SK-N-SH treated with all-trans-retinoic acid at 6 μM for 48 hours (cell line): ENCODE measurements at regions not wholly inside any gene's neighbourhood (a gene's known extent, or its start where the extent isn't known, plus 50 kb on each side); places are given as distances from the start of the nearest gene placed in this dataset.

ENCODE experiments used
- ATAC-seq: fragments of 200-7000 bp; cut with Tn5 transposase; 3 replicates; pipeline ENCODE4 v1.9.1; 2020; ENCODE audit warnings: mild to moderate bottlenecking, moderate library complexity
- BACH2 ChIP-seq: fragments of 250-450 bp; sonication (Bioruptor Pico); IDR thresholded peaks from 2 replicates; pipeline ENCODE4 v1.9.0; 2021; ENCODE audit warnings: mild to moderate bottlenecking, borderline replicate concordance
- CSDC2 ChIP-seq: fragments of 250-450 bp; sonication (Bioruptor Pico); IDR thresholded peaks from 2 replicates; pipeline ENCODE4 v1.5.0; 2020; ENCODE audit warnings: mild to moderate bottlenecking, moderate library complexity
- GLIS3 ChIP-seq: fragments of 250-450 bp; sonication (Bioruptor Pico); IDR thresholded peaks from 2 replicates; pipeline ENCODE4 v1.5.0; 2020; ENCODE audit warnings: mild to moderate bottlenecking, moderate library complexity
- ISL1 ChIP-seq: fragments of 250-450 bp; sonication (Bioruptor Pico); IDR thresholded peaks from 2 replicates; pipeline ENCODE4 v2.1.2; 2022; ENCODE audit warnings: mild to moderate bottlenecking, moderate library complexity
- OSR1 ChIP-seq: fragments of 250-450 bp; sonication (Bioruptor Pico); IDR thresholded peaks from 2 replicates; pipeline ENCODE4 v1.8.0; 2022; ENCODE audit warnings: moderate library complexity, mild to moderate bottlenecking, inconsistent platforms
- PPARA ChIP-seq: fragments of 250-450 bp; sonication (Bioruptor Pico); IDR thresholded peaks from 2 replicates; pipeline ENCODE4 v1.5.0; 2020; ENCODE audit warnings: mild to moderate bottlenecking, borderline replicate concordance
- RARB ChIP-seq: fragments of 250-450 bp; sonication (Bioruptor Pico); IDR thresholded peaks from 2 replicates; pipeline ENCODE4 v1.8.0; 2021; ENCODE audit warnings: mild to moderate bottlenecking, moderate library complexity
- SNAI2 ChIP-seq: fragments of 250-450 bp; sonication (Bioruptor Pico); IDR thresholded peaks from 2 replicates; pipeline ENCODE4 v1.5.0; 2020; ENCODE audit warnings: mild to moderate bottlenecking, moderate library complexity
- TCF4 ChIP-seq: fragments of 250-450 bp; sonication (Bioruptor Pico); IDR thresholded peaks from 2 replicates; pipeline ENCODE4 v1.8.0; 2021; ENCODE audit warnings: mild to moderate bottlenecking, moderate library complexity, borderline replicate concordance
- TOX ChIP-seq: fragments of 250-450 bp; sonication (Bioruptor Pico); IDR thresholded peaks from 2 replicates; pipeline ENCODE4 v1.8.0; 2021; ENCODE audit warnings: mild to moderate bottlenecking, moderate library complexity, borderline replicate concordance
- ZC3H10 ChIP-seq: fragments of 250-450 bp; sonication (Bioruptor Pico); IDR thresholded peaks from 2 replicates; pipeline ENCODE4 v1.5.1; 2021; ENCODE audit warnings: mild to moderate bottlenecking, moderate library complexity
- ZFP3 ChIP-seq: fragments of 250-450 bp; sonication (Bioruptor Pico); IDR thresholded peaks from 2 replicates; pipeline ENCODE4 v1.5.0; 2020; ENCODE audit warnings: mild to moderate bottlenecking, moderate library complexity
- ZFP30 ChIP-seq: fragments of 450-650 bp; formaldehyde crosslinking; IDR thresholded peaks from 2 replicates; pipeline ENCODE4 v1.5.0; 2022; ENCODE audit warnings: mild to moderate bottlenecking, moderate library complexity
- ZNF565 ChIP-seq: fragments of 450-650 bp; formaldehyde crosslinking; conservative IDR thresholded peaks from 2 replicates; pipeline ENCODE4 v1.5.0; 2020; ENCODE audit warnings: low read depth, mild to moderate bottlenecking, moderate library complexity
- TF ChIP-seq, protein P1 (sequence below): fragments of 250-450 bp; sonication (Bioruptor Pico); IDR thresholded peaks from 2 replicates; pipeline ENCODE4 v1.8.0; 2020; ENCODE audit warnings: mild to moderate bottlenecking, moderate library complexity, borderline replicate concordance
- TF ChIP-seq, protein P2 (sequence below): fragments of 250-450 bp; sonication (Bioruptor Pico); IDR thresholded peaks from 2 replicates; pipeline ENCODE4 v1.5.1; 2020; ENCODE audit warnings: low read depth, mild to moderate bottlenecking, moderate library complexity
- TF ChIP-seq, protein P3 (sequence below): fragments of 250-450 bp; sonication (Bioruptor Pico); IDR thresholded peaks from 2 replicates; pipeline ENCODE4 v1.8.0; 2021; ENCODE audit warnings: low read depth, mild to moderate bottlenecking, moderate library complexity, borderline replicate concordance
- TF ChIP-seq, protein P4 (sequence below): fragments of 250-450 bp; sonication (Bioruptor Pico); IDR thresholded peaks from 2 replicates; pipeline ENCODE4 v1.5.0; 2020; ENCODE audit warnings: mild to moderate bottlenecking, moderate library complexity
- TF ChIP-seq, protein P5 (sequence below): fragments of 250-450 bp; sonication (Bioruptor Pico); IDR thresholded peaks from 2 replicates; pipeline ENCODE4 v1.5.1; 2021; ENCODE audit warnings: mild to moderate bottlenecking, moderate library complexity

DNA sequence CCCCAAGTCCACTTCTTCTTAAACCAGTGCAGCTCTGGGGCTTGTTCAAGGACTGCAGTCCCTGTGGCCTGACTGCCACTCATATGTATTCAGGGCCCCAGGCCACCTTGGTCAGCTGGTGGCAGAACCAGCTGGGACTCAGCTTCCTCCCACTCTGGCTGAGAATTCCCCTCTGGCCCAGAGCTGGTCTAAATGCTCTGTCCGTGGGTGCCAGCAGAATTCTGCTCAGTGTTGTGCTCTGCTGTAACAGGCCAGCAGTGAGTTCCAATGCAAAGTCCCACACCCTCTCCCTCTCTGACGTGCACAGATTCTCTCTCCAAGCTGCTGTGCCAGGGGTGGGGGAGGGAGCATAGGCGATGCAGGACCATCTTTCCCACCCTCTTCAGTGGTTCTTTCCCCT lies 210.4 kb upstream of the RGS6 start:
- no peak for ATAC-seq

DNA sequence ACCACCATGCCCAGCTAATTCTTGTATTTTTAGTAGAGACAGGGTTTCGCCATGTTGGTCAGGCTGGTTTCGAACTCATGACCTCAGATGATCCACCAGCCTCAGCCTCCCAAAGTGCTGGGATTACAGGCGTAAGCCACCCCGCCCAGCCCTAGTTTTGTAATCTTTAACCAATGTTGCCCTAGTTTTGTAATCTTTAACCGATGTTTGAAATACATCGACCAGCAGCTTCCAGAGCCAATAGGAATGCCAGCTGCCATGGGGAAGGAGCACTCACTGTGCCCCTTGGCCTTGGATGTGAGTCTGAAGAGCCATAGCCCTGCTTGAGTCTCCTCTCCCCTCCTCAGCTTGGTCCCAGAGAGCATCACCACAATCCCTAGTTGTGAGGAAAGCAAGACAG lies 209.3 kb upstream of the RGS6 start:
- no peak for ATAC-seq
- no peak for TF ChIP-seq ZC3H10 (CRISPR knock-in tag)
- no peak for TF ChIP-seq CSDC2 (CRISPR knock-in tag)
- no peak for TF ChIP-seq ISL1 (CRISPR knock-in tag)
- no peak for TF ChIP-seq RARB (CRISPR knock-in tag)
- TF ChIP-seq, protein P1, sequence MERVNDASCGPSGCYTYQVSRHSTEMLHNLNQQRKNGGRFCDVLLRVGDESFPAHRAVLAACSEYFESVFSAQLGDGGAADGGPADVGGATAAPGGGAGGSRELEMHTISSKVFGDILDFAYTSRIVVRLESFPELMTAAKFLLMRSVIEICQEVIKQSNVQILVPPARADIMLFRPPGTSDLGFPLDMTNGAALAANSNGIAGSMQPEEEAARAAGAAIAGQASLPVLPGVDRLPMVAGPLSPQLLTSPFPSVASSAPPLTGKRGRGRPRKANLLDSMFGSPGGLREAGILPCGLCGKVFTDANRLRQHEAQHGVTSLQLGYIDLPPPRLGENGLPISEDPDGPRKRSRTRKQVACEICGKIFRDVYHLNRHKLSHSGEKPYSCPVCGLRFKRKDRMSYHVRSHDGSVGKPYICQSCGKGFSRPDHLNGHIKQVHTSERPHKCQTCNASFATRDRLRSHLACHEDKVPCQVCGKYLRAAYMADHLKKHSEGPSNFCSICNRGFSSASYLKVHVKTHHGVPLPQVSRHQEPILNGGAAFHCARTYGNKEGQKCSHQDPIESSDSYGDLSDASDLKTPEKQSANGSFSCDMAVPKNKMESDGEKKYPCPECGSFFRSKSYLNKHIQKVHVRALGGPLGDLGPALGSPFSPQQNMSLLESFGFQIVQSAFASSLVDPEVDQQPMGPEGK (CRISPR knock-in tag) = no peak

More for the DNA sequence above, 210.4 kb upstream of the RGS6 start:
- TF ChIP-seq, protein P2, sequence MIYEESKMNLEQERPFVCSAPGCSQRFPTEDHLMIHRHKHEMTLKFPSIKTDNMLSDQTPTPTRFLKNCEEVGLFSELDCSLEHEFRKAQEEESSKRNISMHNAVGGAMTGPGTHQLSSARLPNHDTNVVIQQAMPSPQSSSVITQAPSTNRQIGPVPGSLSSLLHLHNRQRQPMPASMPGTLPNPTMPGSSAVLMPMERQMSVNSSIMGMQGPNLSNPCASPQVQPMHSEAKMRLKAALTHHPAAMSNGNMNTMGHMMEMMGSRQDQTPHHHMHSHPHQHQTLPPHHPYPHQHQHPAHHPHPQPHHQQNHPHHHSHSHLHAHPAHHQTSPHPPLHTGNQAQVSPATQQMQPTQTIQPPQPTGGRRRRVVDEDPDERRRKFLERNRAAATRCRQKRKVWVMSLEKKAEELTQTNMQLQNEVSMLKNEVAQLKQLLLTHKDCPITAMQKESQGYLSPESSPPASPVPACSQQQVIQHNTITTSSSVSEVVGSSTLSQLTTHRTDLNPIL (CRISPR knock-in tag) = no peak
- TF ChIP-seq, protein P3, sequence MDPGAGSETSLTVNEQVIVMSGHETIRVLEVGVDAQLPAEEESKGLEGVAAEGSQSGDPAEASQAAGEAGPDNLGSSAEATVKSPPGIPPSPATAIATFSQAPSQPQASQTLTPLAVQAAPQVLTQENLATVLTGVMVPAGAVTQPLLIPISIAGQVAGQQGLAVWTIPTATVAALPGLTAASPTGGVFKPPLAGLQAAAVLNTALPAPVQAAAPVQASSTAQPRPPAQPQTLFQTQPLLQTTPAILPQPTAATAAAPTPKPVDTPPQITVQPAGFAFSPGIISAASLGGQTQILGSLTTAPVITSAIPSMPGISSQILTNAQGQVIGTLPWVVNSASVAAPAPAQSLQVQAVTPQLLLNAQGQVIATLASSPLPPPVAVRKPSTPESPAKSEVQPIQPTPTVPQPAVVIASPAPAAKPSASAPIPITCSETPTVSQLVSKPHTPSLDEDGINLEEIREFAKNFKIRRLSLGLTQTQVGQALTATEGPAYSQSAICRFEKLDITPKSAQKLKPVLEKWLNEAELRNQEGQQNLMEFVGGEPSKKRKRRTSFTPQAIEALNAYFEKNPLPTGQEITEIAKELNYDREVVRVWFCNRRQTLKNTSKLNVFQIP (CRISPR knock-in tag) = no peak
- TF ChIP-seq ZNF565 (no peak), OSR1 (no peak), PPARA (CRISPR knock-in tag) (no peak), ZC3H10 (CRISPR knock-in tag) (no peak)
- TF ChIP-seq, protein P1 (CRISPR knock-in tag) = no peak

DNA sequence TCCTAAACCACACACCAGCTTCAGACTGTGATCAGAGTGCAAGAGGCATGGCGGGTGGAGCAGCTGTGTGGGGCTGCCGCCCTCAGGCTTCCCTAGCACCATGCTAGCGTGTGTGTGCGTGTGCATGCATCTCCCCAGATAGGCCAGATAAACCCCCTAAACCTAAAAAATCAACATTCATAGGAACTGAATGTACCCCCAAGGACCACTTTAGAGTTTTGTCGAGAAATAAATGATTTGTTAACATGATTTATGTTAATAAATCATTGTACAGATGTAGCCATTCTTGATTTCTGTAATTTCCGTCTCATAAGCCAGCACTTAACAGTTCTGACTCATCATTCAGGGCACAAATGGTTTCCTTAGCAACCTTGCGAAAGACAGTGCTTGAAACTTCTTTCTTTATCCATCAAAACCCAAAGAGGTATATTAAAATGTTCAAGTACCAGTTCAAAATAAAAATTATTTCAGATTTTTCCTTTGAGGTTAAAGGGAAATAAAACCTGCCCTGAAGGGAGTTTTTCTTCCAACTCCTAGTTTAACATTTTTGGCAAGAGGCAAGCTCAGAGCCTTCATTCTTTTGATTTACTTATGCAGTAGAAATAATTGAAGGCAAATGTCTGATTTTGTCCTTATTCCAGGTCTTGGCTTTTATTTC lies 206.2 kb upstream of the RGS6 start:
- peak; percentile 88 for ATAC-seq
- TF ChIP-seq TCF4 (no peak), BACH2 (CRISPR knock-in tag) (no peak), ZFP3 (no peak), ISL1 (CRISPR knock-in tag) (peak; percentile 64)
- TF ChIP-seq, protein P1 (CRISPR knock-in tag) = no peak

DNA sequence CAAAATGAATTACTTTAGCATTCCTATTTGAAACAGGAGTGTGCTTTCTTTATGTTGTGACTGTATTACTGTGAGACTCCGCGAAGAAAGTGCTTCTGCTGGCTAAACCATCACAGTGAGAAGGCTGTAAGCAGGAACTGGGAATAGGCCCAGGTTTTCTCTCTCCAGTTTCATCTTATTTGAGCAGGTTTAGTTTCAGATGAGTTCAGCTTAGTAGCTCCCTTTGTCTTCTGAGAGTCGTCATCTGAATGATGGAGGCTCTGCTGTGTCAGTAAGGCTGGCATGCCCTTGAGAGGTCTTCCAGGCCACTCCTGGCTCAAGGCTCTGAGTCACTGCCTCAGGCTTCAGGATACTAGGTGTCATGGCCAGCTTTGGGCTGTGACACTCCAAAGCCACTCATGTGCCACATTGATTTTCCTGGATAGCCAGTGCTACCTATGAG lies 205.6 kb upstream of the RGS6 start:
- peak; percentile 79 for ATAC-seq
- no peak for TF ChIP-seq SNAI2 (CRISPR knock-in tag)
- TF ChIP-seq, protein P2 (CRISPR knock-in tag) = 0 out of 2 replicates have a peak, but pooled peaks have one; percentile 22
- TF ChIP-seq OSR1 = no peak
- TF ChIP-seq RARB (CRISPR knock-in tag) = no peak

DNA sequence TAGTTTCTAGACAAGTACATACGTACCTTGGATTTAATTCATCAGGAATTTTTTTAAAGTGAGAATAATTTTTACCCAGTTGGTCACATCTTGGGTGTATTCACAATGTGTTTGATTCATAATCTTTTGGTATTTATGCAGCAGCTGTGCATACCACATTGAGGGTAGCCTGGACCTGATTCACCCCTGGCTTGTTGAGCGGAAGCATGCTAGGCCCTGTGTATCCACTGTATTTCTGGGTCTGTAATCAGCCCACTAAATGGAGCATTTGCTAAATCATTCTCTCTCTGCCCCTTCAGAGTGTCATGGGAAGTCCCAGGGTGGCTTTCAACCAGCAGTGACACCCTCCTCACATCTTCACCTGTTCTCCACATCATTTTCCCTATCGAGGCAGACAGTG lies 203.8 kb upstream of the RGS6 start:
- no peak for ATAC-seq
- no peak for TF ChIP-seq GLIS3 (CRISPR knock-in tag)
- no peak for TF ChIP-seq ZC3H10 (CRISPR knock-in tag)
- TF ChIP-seq ZFP30 = no peak
- no peak for TF ChIP-seq TCF4
- TF ChIP-seq, protein P4, sequence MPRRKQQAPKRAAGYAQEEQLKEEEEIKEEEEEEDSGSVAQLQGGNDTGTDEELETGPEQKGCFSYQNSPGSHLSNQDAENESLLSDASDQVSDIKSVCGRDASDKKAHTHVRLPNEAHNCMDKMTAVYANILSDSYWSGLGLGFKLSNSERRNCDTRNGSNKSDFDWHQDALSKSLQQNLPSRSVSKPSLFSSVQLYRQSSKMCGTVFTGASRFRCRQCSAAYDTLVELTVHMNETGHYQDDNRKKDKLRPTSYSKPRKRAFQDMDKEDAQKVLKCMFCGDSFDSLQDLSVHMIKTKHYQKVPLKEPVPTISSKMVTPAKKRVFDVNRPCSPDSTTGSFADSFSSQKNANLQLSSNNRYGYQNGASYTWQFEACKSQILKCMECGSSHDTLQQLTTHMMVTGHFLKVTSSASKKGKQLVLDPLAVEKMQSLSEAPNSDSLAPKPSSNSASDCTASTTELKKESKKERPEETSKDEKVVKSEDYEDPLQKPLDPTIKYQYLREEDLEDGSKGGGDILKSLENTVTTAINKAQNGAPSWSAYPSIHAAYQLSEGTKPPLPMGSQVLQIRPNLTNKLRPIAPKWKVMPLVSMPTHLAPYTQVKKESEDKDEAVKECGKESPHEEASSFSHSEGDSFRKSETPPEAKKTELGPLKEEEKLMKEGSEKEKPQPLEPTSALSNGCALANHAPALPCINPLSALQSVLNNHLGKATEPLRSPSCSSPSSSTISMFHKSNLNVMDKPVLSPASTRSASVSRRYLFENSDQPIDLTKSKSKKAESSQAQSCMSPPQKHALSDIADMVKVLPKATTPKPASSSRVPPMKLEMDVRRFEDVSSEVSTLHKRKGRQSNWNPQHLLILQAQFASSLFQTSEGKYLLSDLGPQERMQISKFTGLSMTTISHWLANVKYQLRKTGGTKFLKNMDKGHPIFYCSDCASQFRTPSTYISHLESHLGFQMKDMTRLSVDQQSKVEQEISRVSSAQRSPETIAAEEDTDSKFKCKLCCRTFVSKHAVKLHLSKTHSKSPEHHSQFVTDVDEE (CRISPR knock-in tag) = no peak
- no peak for TF ChIP-seq ZFP3
- TF ChIP-seq OSR1 = no peak
- TF ChIP-seq, protein P5, sequence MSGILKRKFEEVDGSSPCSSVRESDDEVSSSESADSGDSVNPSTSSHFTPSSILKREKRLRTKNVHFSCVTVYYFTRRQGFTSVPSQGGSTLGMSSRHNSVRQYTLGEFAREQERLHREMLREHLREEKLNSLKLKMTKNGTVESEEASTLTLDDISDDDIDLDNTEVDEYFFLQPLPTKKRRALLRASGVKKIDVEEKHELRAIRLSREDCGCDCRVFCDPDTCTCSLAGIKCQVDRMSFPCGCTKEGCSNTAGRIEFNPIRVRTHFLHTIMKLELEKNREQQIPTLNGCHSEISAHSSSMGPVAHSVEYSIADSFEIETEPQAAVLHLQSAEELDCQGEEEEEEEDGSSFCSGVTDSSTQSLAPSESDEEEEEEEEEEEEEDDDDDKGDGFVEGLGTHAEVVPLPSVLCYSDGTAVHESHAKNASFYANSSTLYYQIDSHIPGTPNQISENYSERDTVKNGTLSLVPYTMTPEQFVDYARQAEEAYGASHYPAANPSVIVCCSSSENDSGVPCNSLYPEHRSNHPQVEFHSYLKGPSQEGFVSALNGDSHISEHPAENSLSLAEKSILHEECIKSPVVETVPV (CRISPR knock-in tag) = no peak
- TF ChIP-seq TOX (CRISPR knock-in tag) = no peak
